Caco-2 (cell line): ENCODE measurements at regions not wholly inside any gene's neighbourhood (a gene's known extent, or its start where the extent isn't known, plus 50 kb on each side); places are given as distances from the start of the nearest gene placed in this dataset.

Source experiments
- BruUV-seq: library from RNA; stranded (reverse); fragments of 400-500 nt; replicated peaks from 2 replicates; lab custom pipeline; 2021; lab: Mats Ljungman, UMichigan
- CTCF ChIA-PET: fragments of 300-600 bp; sonication (Branson Sonifier 250); formaldehyde crosslinking; loops from one replicate; lab custom pipeline; 2022; ENCODE audit warnings: antibody characterized with exemption; lab: Charles Lee
- POLR2A ChIA-PET: fragments of 300-600 bp; sonication (Branson Sonifier 250); formaldehyde crosslinking; loops from one replicate; lab custom pipeline; 2022; ENCODE audit warnings: antibody characterized with exemption; lab: Charles Lee
- DNase-seq, 2 experiments: peaks; one replicate each; pipeline versions ENCODE4 v3.0.0 to v3.0.0-alpha.2; 2020 to 2022
- H3K27me3 ChIP-seq: replicated peaks from 2 replicates; pipeline ENCODE4 v1.6.0; 2011; ENCODE audit warnings: low read length; ENCODE audit not compliant: control insufficient read depth, insufficient read depth
- H3K36me3 ChIP-seq: 2 replicates; pipeline ENCODE4 v1.5.1; 2011; ENCODE audit warnings: low read length; ENCODE audit not compliant: control insufficient read depth, insufficient read depth
- H3K4me1 ChIP-seq: fragments of 250-450 bp; sonication (Bioruptor Pico); 2 replicates; pipeline ENCODE4 v1.5.1; 2020; ENCODE audit warnings: mild to moderate bottlenecking
- H3K4me3 ChIP-seq: 2 replicates; pipeline ENCODE4 v1.5.1; 2011; ENCODE audit warnings: low read depth, mild to moderate bottlenecking, control low read depth, low read length
- H3K9me3 ChIP-seq: fragments of 250-450 bp; sonication (Bioruptor Pico); 2 replicates; pipeline ENCODE4 v1.5.1; 2020; ENCODE audit warnings: mild to moderate bottlenecking, moderate library complexity
- H3K27ac Mint-ChIP-seq: one replicate; pipeline ENCODE4 v1.8.0; 2022; ENCODE audit warnings: mixed read lengths; ENCODE audit not compliant: unreplicated experiment
- H3K27me3 Mint-ChIP-seq: one replicate; pipeline ENCODE4 v1.8.0; 2022; ENCODE audit warnings: mixed read lengths; ENCODE audit not compliant: insufficient read depth, unreplicated experiment
- H3K36me3 Mint-ChIP-seq: one replicate; pipeline ENCODE4 v1.8.0; 2022; ENCODE audit warnings: mild to moderate bottlenecking, mixed read lengths; ENCODE audit not compliant: insufficient read depth, unreplicated experiment
- H3K4me1 Mint-ChIP-seq: one replicate; pipeline ENCODE4 v1.8.0; 2022; ENCODE audit warnings: low read depth, mixed read lengths; ENCODE audit not compliant: unreplicated experiment
- H3K4me3 Mint-ChIP-seq: one replicate; pipeline ENCODE4 v1.8.0; 2022; ENCODE audit warnings: mild to moderate bottlenecking, moderate library complexity, mixed read lengths; ENCODE audit not compliant: unreplicated experiment
- H3K9me3 Mint-ChIP-seq: one replicate; pipeline ENCODE4 v1.8.0; 2022; ENCODE audit warnings: mixed read lengths; ENCODE audit not compliant: unreplicated experiment
- intact Hi-C: fragments of 100-400 bp; cut with micrococcal nuclease; formaldehyde crosslinking; loops from one replicate; pipeline ENCODE4 v1.10.0; 2022; ENCODE audit not compliant: unreplicated experiment
- TF ChIP-seq, protein P1 (sequence below), 2 experiments: fragments of 200-600 bp in 1 of 2; IDR thresholded peaks; 1 replicate in 1 of 2; 2 replicates in 1 of 2; pipeline versions ENCODE4 v1.5.1 to v1.8.0; 2011 to 2022; ENCODE audit warnings: antibody characterized with exemption in 1 of 2, control low read depth in 1 of 2, inconsistent platforms in 1 of 2, low read depth in 1 of 2, low read length in 1 of 2, mild to moderate bottlenecking in 1 of 2, moderate library complexity in 1 of 2; ENCODE audit not compliant: insufficient read depth in 1 of 2, severe bottlenecking in 1 of 2, unreplicated experiment in 1 of 2

DNA sequence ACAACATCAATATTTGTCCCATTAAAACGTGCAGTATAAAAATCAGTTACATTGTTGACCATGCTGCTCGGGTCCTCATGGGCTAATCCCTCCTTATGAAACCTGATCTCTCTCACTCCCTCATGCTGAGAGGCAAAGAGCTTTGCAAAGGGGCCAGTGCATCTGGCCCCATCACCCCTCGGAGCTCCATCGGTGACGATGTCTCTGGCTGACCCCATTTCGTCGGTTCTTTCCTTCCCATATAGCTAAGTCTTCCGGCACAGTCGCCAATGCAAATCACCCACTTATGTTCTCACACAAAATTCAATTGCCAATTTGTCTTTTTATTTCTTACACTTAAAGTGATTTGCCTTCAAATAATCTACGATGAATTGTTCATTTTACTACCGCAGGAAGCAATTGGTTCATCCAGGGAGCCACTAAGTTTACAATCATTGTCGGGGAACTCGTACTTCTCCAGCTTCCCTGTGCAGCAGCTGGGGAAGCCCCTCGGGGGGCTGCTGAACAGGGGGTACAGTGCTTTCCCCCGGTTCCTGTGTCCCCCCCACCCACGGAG is 199.8 kb upstream of the CDH4 start:
- no peaks in the 10 kb centered on the region for H3K9me3 Mint-ChIP-seq
- no peaks in the 10 kb centered on the region for H3K4me1 ChIP-seq
- intact Hi-C loops = no loop called here
- H3K27me3 ChIP-seq = no peaks in the 10 kb centered on the region
- no peak overlapping the region for H3K4me3 Mint-ChIP-seq
- no peak overlapping the region for H3K4me3 ChIP-seq
- H3K36me3 Mint-ChIP-seq = no peaks in the 10 kb centered on the region
- peaks cover 10% of the 10 kb centered on the region for H3K27me3 Mint-ChIP-seq
- BruUV-seq = no TSS peak
- POLR2A ChIA-PET = no interaction called here
- TF ChIP-seq, protein P1, sequence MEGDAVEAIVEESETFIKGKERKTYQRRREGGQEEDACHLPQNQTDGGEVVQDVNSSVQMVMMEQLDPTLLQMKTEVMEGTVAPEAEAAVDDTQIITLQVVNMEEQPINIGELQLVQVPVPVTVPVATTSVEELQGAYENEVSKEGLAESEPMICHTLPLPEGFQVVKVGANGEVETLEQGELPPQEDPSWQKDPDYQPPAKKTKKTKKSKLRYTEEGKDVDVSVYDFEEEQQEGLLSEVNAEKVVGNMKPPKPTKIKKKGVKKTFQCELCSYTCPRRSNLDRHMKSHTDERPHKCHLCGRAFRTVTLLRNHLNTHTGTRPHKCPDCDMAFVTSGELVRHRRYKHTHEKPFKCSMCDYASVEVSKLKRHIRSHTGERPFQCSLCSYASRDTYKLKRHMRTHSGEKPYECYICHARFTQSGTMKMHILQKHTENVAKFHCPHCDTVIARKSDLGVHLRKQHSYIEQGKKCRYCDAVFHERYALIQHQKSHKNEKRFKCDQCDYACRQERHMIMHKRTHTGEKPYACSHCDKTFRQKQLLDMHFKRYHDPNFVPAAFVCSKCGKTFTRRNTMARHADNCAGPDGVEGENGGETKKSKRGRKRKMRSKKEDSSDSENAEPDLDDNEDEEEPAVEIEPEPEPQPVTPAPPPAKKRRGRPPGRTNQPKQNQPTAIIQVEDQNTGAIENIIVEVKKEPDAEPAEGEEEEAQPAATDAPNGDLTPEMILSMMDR (IDR thresholded peaks at IDR 0.05; ENCODE audit: insufficient read depth in 1 of 2, low read depth in 1 of 2, low read length in 1 of 2, severe bottlenecking in 1 of 2, unreplicated experiment in 1 of 2) = no peak
- DNase-seq = peak in 1 of 2 experiments; percentile 8
- H3K4me1 Mint-ChIP-seq = no peaks in the 10 kb centered on the region
- H3K27ac Mint-ChIP-seq = no peak overlapping the region
- no peaks in the 10 kb centered on the region for H3K36me3 ChIP-seq
- CTCF ChIA-PET = no interaction called here
- H3K9me3 ChIP-seq = peaks cover 26% of the 10 kb centered on the region; the same call in 1 of the 2 replicates

GRCh38 chr20:61052776-61053442 is 199.2 kb upstream of the CDH4 start:
- no TSS peak for BruUV-seq
- no peak overlapping the region for H3K4me3 ChIP-seq
- no peaks in the 10 kb centered on the region for H3K36me3 ChIP-seq
- H3K9me3 Mint-ChIP-seq = no peaks in the 10 kb centered on the region
- H3K27me3 Mint-ChIP-seq = peaks cover 12% of the 10 kb centered on the region
- intact Hi-C loops = no loop called here
- H3K4me3 Mint-ChIP-seq = no peak overlapping the region
- H3K27ac Mint-ChIP-seq = no peak overlapping the region
- ChIA-PET POLR2A (no interaction called here), CTCF (no interaction called here)
- peak in 1 of 2 experiments; percentile 30 for DNase-seq
- H3K4me1 ChIP-seq = no peaks in the 10 kb centered on the region
- no peaks in the 10 kb centered on the region for H3K27me3 ChIP-seq
- H3K9me3 ChIP-seq = peaks cover 21% of the 10 kb centered on the region; the same call in 1 of the 2 replicates
- no peaks in the 10 kb centered on the region for H3K4me1 Mint-ChIP-seq
- TF ChIP-seq, protein P1 (IDR thresholded peaks at IDR 0.05; ENCODE audit: insufficient read depth in 1 of 2, low read depth in 1 of 2, low read length in 1 of 2, severe bottlenecking in 1 of 2, unreplicated experiment in 1 of 2) = no peak
- no peaks in the 10 kb centered on the region for H3K36me3 Mint-ChIP-seq

- Histone ChIP-seq H3K36me3 (no peaks in the 10 kb centered on the region), H3K4me3 (no peak overlapping the region), H3K27me3 (no peaks in the 10 kb centered on the region), H3K4me1 (no peaks in the 10 kb centered on the region), H3K9me3 (peaks cover 21% of the 10 kb centered on the region; the same call in 1 of the 2 replicates)
- Mint-ChIP-seq H3K27me3 (peaks cover 14% of the 10 kb centered on the region), H3K27ac (no peak overlapping the region), H3K36me3 (no peaks in the 10 kb centered on the region), H3K4me3 (no peak overlapping the region), H3K4me1 (no peaks in the 10 kb centered on the region), H3K9me3 (no peaks in the 10 kb centered on the region)
- CTCF ChIA-PET = no interaction called here
- BruUV-seq = no TSS peak
- TF ChIP-seq, protein P1 (IDR thresholded peaks at IDR 0.05; ENCODE audit: insufficient read depth in 1 of 2, low read depth in 1 of 2, low read length in 1 of 2, severe bottlenecking in 1 of 2, unreplicated experiment in 1 of 2) = no peak
- intact Hi-C loops = no loop called here
- POLR2A ChIA-PET = no interaction called here
- peak in 1 of 2 experiments; percentile 14 for DNase-seq
Observed at GRCh38 chr20:61053487-61053886, 198.6 kb upstream of the CDH4 start.
